ENCODE measurements at regions not wholly inside any gene's neighbourhood (a gene's known extent, or its start where the extent isn't known, plus 50 kb on each side); places are given as distances from the start of the nearest gene placed in this dataset.

DNA sequence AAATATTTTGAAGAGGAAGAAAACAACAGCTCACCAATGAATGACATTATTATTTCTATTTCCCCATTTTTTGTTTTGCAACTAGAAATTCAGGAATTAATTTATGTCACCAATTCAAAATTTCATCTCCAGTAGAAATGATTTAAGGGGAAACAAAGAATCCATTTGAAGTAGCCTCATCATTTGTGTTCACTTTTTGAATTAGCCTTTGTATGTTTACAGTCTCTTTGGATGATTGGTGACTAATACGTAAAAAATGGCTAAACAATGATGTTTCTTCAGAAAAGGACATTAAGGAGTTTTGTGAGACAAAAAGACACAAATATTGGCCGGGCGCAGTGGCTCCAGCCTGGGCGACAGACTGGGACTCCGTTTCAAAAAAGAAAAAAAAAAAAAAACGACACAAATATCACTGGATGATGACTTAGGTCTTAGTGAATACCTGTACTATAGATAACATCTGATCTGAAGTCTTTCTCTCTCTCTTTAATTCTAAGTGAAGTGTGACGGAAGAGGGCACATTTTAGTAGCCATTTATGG lies 313.2 kb downstream of the PIK3C3 start:
- no peak for TF ChIP-seq CTCF (IDR thresholded peaks at IDR 0.05)
- TF ChIP-seq POLR2A (IDR thresholded peaks at IDR 0.05): no peak
